NOMO-1 treated with DMSO at 0.1 percent for 48 hours (cell line): ENCODE measurements at regions not wholly inside any gene's neighbourhood (a gene's known extent, or its start where the extent isn't known, plus 50 kb on each side); places are given as distances from the start of the nearest gene placed in this dataset.

Source experiments
- DNase-seq: peaks from one replicate; lab custom pipeline; 2025; ENCODE audit not compliant: unreplicated experiment; lab: John Stamatoyannopoulos, UW

GRCh38 chr3:78402720-78403119 is 1362.8 kb downstream of the ROBO2 start:
- no peak for DNase-seq

GRCh38 chr3:78405745-78406144 is 1362.1 kb downstream of the ROBO1 start:
- DNase-seq = no peak

GRCh38 chr3:78406396-78406795 is 1361.4 kb downstream of the ROBO1 start:
- DNase-seq = no peak

- DNase-seq = no peak
These were observed 1357.7 kb downstream of the ROBO1 start for GRCh38 chr3:78410077-78410476.

GRCh38 chr3:78414261-78414660 is 1353.5 kb downstream of the ROBO1 start:
- no peak for DNase-seq

- no peak for DNase-seq
These were observed 1347.2 kb downstream of the ROBO1 start for GRCh38 chr3:78420611-78421010.

GRCh38 chr3:78421247-78421966 is 1346.4 kb downstream of the ROBO1 start:
- no peak for DNase-seq

- DNase-seq = no peak
These were observed 1343.1 kb downstream of the ROBO1 start for GRCh38 chr3:78424656-78425055.

GRCh38 chr3:78426454-78426853 is 1341.3 kb downstream of the ROBO1 start:
- no peak for DNase-seq

GRCh38 chr3:78427303-78427702 is 1340.5 kb downstream of the ROBO1 start:
- DNase-seq = no peak

- no peak for DNase-seq
These were observed 1337.1 kb downstream of the ROBO1 start for GRCh38 chr3:78430741-78431140.

GRCh38 chr3:78434801-78435200 is 1333.0 kb downstream of the ROBO1 start:
- DNase-seq = no peak

- no peak for DNase-seq
These were observed 1312.6 kb downstream of the ROBO1 start for GRCh38 chr3:78455166-78455565.

GRCh38 chr3:78455712-78456433 is 1311.9 kb downstream of the ROBO1 start:
- no peak for DNase-seq

- DNase-seq = no peak
These were observed 1308.0 kb downstream of the ROBO1 start for GRCh38 chr3:78459796-78460195.

- DNase-seq = no peak
These were observed 1305.8 kb downstream of the ROBO1 start for GRCh38 chr3:78462021-78462420.

- DNase-seq = no peak
These were observed 1291.7 kb downstream of the ROBO1 start for GRCh38 chr3:78476076-78476475.

GRCh38 chr3:78481050-78481449 is 1286.7 kb downstream of the ROBO1 start:
- no peak for DNase-seq

GRCh38 chr3:78483090-78483489 is 1284.7 kb downstream of the ROBO1 start:
- DNase-seq = no peak

GRCh38 chr3:78494851-78495250 is 1272.9 kb downstream of the ROBO1 start:
- DNase-seq = no peak

GRCh38 chr3:78495301-78495700 is 1272.5 kb downstream of the ROBO1 start:
- DNase-seq = no peak

GRCh38 chr3:78496501-78496900 is 1271.3 kb downstream of the ROBO1 start:
- no peak for DNase-seq

GRCh38 chr3:78497021-78497420 is 1270.8 kb downstream of the ROBO1 start:
- DNase-seq = no peak
